ENCODE measurements at regions not wholly inside any gene's neighbourhood (a gene's known extent, or its start where the extent isn't known, plus 50 kb on each side); places are given as distances from the start of the nearest gene placed in this dataset.

DNA sequence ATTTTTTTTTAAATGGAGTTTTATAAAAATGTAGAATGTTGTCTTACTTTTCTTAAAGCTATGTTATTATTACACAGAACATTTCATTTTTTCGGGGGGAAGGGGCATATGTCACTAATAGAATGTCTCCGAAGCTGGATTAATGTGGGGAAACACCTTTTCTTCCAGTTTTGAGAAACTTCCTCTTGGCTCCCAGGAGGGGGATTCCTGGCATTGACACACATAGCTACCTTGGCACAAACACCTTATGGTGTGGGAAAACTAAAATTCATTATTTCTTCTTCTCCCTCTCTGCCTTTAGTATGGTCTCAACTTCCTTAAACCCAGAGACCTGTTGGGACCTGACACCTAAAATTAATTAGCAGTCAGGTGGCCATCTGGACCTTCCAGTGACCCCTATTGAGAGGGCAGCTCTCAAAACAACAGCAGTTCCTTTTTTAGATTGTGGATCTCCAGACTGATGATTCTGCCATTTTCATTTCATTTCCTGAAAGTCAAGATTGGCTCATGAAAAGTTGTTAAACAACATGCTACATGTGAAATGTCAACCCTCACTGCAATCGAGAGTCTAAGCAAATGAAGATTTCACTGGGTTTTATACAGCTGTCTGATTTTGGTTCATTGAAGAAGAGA, 70.1 kb upstream of the EDEM3 start:
- ATAC-seq (ENCODE audit: insufficient read depth, low FRiP score) (no peak), DNase-seq (no peak)
- H3K4me1 ChIP-seq (ENCODE audit: control insufficient read depth in 5 of 5, insufficient read depth in 5 of 5, low read length in 5 of 5), result peaks cover 0 to 11% (median 0%) of the 10 kb centered on the region in 5 donors
- H3K9ac ChIP-seq (ENCODE audit: insufficient read depth in 1 of 2, low read length in 2 of 2), result no peak overlapping the region
- peaks cover 0 to 19% (median 4%) of the 10 kb centered on the region in 4 donors for H3K36me3 ChIP-seq (ENCODE audit: control insufficient read depth in 4 of 4, insufficient read depth in 4 of 4, low read length in 4 of 4)
- H3K9me3 ChIP-seq (ENCODE audit: control insufficient read depth in 4 of 4, insufficient read depth in 3 of 4, low read length in 3 of 4), result no peaks in the 10 kb centered on the region
- no peaks in the 10 kb centered on the region for H3K27me3 ChIP-seq (ENCODE audit: control insufficient read depth in 3 of 3, insufficient read depth in 3 of 3, low read length in 2 of 3)
- H3K27ac ChIP-seq (ENCODE audit: low read depth in 1 of 2, low read length in 1 of 2), result no peak overlapping the region
- WGBS, 2 donors, result 31 to 37% methylated on average over 3 of the region's 3 CpGs
- TF ChIP-seq, protein P1, sequence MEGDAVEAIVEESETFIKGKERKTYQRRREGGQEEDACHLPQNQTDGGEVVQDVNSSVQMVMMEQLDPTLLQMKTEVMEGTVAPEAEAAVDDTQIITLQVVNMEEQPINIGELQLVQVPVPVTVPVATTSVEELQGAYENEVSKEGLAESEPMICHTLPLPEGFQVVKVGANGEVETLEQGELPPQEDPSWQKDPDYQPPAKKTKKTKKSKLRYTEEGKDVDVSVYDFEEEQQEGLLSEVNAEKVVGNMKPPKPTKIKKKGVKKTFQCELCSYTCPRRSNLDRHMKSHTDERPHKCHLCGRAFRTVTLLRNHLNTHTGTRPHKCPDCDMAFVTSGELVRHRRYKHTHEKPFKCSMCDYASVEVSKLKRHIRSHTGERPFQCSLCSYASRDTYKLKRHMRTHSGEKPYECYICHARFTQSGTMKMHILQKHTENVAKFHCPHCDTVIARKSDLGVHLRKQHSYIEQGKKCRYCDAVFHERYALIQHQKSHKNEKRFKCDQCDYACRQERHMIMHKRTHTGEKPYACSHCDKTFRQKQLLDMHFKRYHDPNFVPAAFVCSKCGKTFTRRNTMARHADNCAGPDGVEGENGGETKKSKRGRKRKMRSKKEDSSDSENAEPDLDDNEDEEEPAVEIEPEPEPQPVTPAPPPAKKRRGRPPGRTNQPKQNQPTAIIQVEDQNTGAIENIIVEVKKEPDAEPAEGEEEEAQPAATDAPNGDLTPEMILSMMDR (IDR thresholded peaks at IDR 0.05; ENCODE audit: control extremely low read depth, extremely low read depth), result no peak
- H3K4me3 ChIP-seq, result no peak overlapping the region

DNA sequence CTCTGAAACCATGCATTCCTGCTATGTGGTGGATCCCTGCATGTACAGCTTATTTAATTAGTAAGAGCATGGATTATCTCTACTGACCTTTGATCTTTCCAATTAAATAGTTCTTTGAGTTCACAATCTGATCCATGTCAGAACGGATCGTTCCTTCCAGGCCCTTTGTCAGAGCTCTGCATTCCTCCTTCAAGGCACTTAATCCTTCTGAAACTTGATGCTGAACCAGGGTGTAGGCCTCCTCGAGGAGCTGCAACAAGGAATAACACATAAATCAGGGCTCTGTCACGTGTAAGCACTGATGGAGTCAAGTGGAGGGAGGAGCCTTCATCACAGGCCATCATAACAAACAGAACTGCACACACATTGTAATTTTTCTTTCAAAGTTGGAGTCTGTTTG, 68.4 kb upstream of the EDEM3 start:
- Histone ChIP-seq H3K27ac (ENCODE audit: low read depth in 1 of 2, low read length in 1 of 2) (no peak overlapping the region), H3K4me3 (no peak overlapping the region), H3K27me3 (ENCODE audit: control insufficient read depth in 3 of 3, insufficient read depth in 3 of 3, low read length in 2 of 3) (no peaks in the 10 kb centered on the region), H3K36me3 (ENCODE audit: control insufficient read depth in 4 of 4, insufficient read depth in 4 of 4, low read length in 4 of 4) (peaks cover 0 to 22% (median 6%) of the 10 kb centered on the region in 4 donors), H3K4me1 (ENCODE audit: control insufficient read depth in 5 of 5, insufficient read depth in 5 of 5, low read length in 5 of 5) (peaks cover 0 to 11% (median 0%) of the 10 kb centered on the region in 5 donors), H3K9ac (ENCODE audit: insufficient read depth in 1 of 2, low read length in 2 of 2) (no peak overlapping the region), H3K9me3 (ENCODE audit: control insufficient read depth in 4 of 4, insufficient read depth in 3 of 4, low read length in 3 of 4) (no peaks in the 10 kb centered on the region)
- ATAC-seq (ENCODE audit: insufficient read depth, low FRiP score), result no peak
- WGBS, 2 donors, result 73 to 74% methylated on average over 4 of the region's 4 CpGs
- TF ChIP-seq, protein P1 (IDR thresholded peaks at IDR 0.05; ENCODE audit: control extremely low read depth, extremely low read depth), result no peak
- DNase-seq, result no peak

GRCh38 chr1:184822267-184822666, 67.6 kb upstream of the EDEM3 start:
- peaks cover 0 to 8% (median 0%) of the 10 kb centered on the region in 5 donors for H3K4me1 ChIP-seq (ENCODE audit: control insufficient read depth in 5 of 5, insufficient read depth in 5 of 5, low read length in 5 of 5)
- 72 to 91% methylated on average over 1 of the region's 1 CpG for WGBS, 2 donors

More at GRCh38 chr1:184822267-184822666, 67.6 kb upstream of the EDEM3 start:
- peaks cover 0 to 25% (median 6%) of the 10 kb centered on the region in 4 donors for H3K36me3 ChIP-seq (ENCODE audit: control insufficient read depth in 4 of 4, insufficient read depth in 4 of 4, low read length in 4 of 4)
- H3K9ac ChIP-seq (ENCODE audit: insufficient read depth in 1 of 2, low read length in 2 of 2), result no peak overlapping the region
- ATAC-seq (ENCODE audit: insufficient read depth, low FRiP score), result no peak
- no peak overlapping the region for H3K27ac ChIP-seq (ENCODE audit: low read depth in 1 of 2, low read length in 1 of 2)
- H3K27me3 ChIP-seq (ENCODE audit: control insufficient read depth in 3 of 3, insufficient read depth in 3 of 3, low read length in 2 of 3), result no peaks in the 10 kb centered on the region
- no peaks in the 10 kb centered on the region for H3K9me3 ChIP-seq (ENCODE audit: control insufficient read depth in 4 of 4, insufficient read depth in 3 of 4, low read length in 3 of 4)
- H3K4me3 ChIP-seq, result no peak overlapping the region
- TF ChIP-seq, protein P1 (IDR thresholded peaks at IDR 0.05; ENCODE audit: control extremely low read depth, extremely low read depth), result no peak
- no peak for DNase-seq
